GM18873 (cell line): ENCODE measurements at regions not wholly inside any gene's neighbourhood (a gene's known extent, or its start where the extent isn't known, plus 50 kb on each side); places are given as distances from the start of the nearest gene placed in this dataset.

Source experiments
- ATAC-seq: cut with Tn5 transposase; IDR thresholded peaks from one replicate; pipeline ENCODE4 v1.9.1; 2021; ENCODE audit warnings: mild to moderate bottlenecking, moderate library complexity, moderate number of reproducible peaks; ENCODE audit not compliant: unreplicated experiment, low FRiP score

DNA sequence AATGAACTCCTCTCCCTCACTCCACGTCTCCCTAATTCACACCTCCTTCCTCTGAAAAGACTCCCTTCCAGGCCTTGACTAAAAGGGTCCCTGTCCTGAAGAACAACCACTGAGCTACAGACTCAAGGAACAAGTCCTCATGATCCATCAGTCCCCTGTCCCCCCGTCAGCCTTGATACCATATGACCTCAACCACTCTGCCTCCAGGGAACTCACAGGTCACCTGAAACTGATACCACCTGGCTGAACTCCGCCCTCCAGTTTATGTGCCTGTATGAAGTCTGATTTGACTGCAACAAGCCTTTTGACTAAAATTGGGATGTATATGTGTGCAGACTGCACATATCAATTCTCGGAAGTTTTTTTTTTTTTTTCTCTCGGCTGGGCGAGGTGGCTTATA lies 88.7 kb downstream of the UGCG start:
- ATAC-seq = peak; percentile 42

DNA sequence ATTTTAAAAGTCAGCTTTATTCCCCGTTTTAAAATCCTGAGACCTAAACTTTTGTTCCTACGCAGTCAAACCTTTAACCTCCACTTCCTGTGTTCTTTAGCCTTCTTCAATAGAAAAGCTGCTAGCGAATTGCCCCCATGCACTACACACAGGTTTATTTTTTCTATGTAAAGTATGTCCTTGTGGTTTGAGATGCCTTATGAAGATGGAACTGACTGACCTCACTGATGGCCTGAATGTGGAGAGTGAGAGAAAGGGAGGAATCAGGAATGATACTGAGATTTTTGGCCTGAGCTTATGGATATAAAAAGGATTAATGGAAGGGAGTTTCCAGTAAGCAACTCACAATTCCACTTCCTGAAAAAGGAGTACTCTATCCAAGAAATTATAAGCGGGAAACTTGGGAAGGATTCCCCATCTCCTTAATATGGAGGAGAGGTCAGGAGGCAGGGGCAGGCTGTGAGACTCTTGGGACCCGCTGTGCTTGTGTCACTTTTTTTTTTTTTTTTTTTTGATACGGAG lies 89.5 kb downstream of the UGCG start:
- no peak for ATAC-seq
